ENCODE measurements at regions not wholly inside any gene's neighbourhood (a gene's known extent, or its start where the extent isn't known, plus 50 kb on each side); places are given as distances from the start of the nearest gene placed in this dataset.
A peak's percentile ranks its signal among the peaks of the same experiment; 100 is the strongest.
"Not testable (repeated sequence)": the region's sequence is repeated elsewhere in the genome, so short reads cannot be mapped to it uniquely, and the experiment has no call there.

GRCh38 chr4:20196476-20196875, 55.2 kb upstream of the SLIT2 start:
- no peak for DNase-seq (ENCODE audit: low spot score)

- DNase-seq (ENCODE audit: low spot score): peak; percentile 23
Measured at GRCh38 chr4:20195071-20195885, 56.4 kb upstream of the SLIT2 start.

GRCh38 chr4:20194123-20195013, 57.3 kb upstream of the SLIT2 start:
- DNase-seq (ENCODE audit: low spot score): peak; percentile 67

- peak; percentile 74 for DNase-seq (ENCODE audit: low spot score)
Measured at GRCh38 chr4:20193141-20193936, 58.4 kb upstream of the SLIT2 start.

GRCh38 chr4:20192736-20193135, 59.0 kb upstream of the SLIT2 start:
- DNase-seq (ENCODE audit: low spot score): peak; percentile 86

- no peak for DNase-seq (ENCODE audit: low spot score)
Measured at GRCh38 chr4:20185103-20185502, 66.6 kb upstream of the SLIT2 start.

GRCh38 chr4:20183131-20183530, 68.6 kb upstream of the SLIT2 start:
- not testable (repeated sequence) for DNase-seq (ENCODE audit: low spot score)

- no peak for DNase-seq (ENCODE audit: low spot score)
Measured at GRCh38 chr4:20181926-20182325, 69.8 kb upstream of the SLIT2 start.

- no peak for DNase-seq (ENCODE audit: low spot score)
Measured at GRCh38 chr4:20180509-20180908, 71.2 kb upstream of the SLIT2 start.

GRCh38 chr4:20178902-20179576, 72.7 kb upstream of the SLIT2 start:
- DNase-seq (ENCODE audit: low spot score): no peak

GRCh38 chr4:20176881-20177280, 74.8 kb upstream of the SLIT2 start:
- DNase-seq (ENCODE audit: low spot score): peak; percentile 35

GRCh38 chr4:20172070-20172760, 79.5 kb upstream of the SLIT2 start:
- DNase-seq (ENCODE audit: low spot score): no peak

GRCh38 chr4:20166544-20166943, 85.2 kb upstream of the SLIT2 start:
- DNase-seq (ENCODE audit: low spot score): no peak

- DNase-seq (ENCODE audit: low spot score): no peak
Measured at GRCh38 chr4:20159516-20159915, 92.2 kb upstream of the SLIT2 start.

- DNase-seq (ENCODE audit: low spot score): no peak
Measured at GRCh38 chr4:20158195-20158594, 93.5 kb upstream of the SLIT2 start.

GRCh38 chr4:20151436-20151835, 100.3 kb upstream of the SLIT2 start:
- no peak for DNase-seq (ENCODE audit: low spot score)

- DNase-seq (ENCODE audit: low spot score): not testable (repeated sequence)
Measured at GRCh38 chr4:20149143-20149542, 102.6 kb upstream of the SLIT2 start.

- DNase-seq (ENCODE audit: low spot score): no peak
Measured at GRCh38 chr4:20137176-20137575, 114.5 kb upstream of the SLIT2 start.

GRCh38 chr4:20127626-20128025, 124.1 kb upstream of the SLIT2 start:
- no peak for DNase-seq (ENCODE audit: low spot score)

GRCh38 chr4:20126906-20127305, 124.8 kb upstream of the SLIT2 start:
- DNase-seq (ENCODE audit: low spot score): peak; percentile 3
